ENCODE measurements at regions not wholly inside any gene's neighbourhood (a gene's known extent, or its start where the extent isn't known, plus 50 kb on each side); places are given as distances from the start of the nearest gene placed in this dataset.

- TF ChIP-seq CTCF (IDR thresholded peaks at IDR 0.05) (no peak), EP300 (IDR thresholded peaks at IDR 0.05) (no peak), POLR2AphosphoS5 (IDR thresholded peaks at IDR 0.05) (no peak), POLR2A (IDR thresholded peaks at IDR 0.05) (no peak)
Measured at GRCh38 chr1:208934933-208935332, 648.6 kb upstream of the CAMK1G start.

All from sigmoid colon (tissue), 4 donors.